ENCODE measurements at regions not wholly inside any gene's neighbourhood (a gene's known extent, or its start where the extent isn't known, plus 50 kb on each side); places are given as distances from the start of the nearest gene placed in this dataset.

DNA sequence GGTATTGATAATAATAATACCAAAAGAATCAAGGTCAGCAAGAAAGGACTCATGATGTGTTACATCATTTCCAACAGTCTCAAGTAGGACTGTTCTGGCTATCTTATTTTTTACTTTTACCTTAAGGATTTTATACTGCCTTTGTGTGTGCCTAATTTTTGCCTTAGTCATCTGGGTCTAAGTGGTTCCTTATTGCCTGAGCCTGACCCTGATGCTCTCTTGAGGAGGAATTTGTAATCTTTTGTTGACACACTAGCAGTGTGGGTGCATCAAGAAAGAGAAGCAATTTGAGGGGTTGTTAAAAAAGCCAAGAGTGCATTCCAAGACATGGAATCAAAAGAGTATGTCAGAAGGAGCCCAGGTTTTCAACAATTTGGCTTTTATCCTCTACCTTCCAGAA lies 59.3 kb downstream of the TMEM100 start:
- Histone ChIP-seq H3K9me3 (ENCODE audit: insufficient read depth, low read length) (no peaks in the 10 kb centered on the region), H3K9me2 (replicated peaks; ENCODE audit: insufficient read depth, low read length) (no peaks in the 10 kb centered on the region), H3K79me2 (ENCODE audit: insufficient read depth, low read length) (no peaks in the 10 kb centered on the region), H3K9ac (ENCODE audit: low read length) (no peak overlapping the region), H3K27me3 (ENCODE audit: low read length) (no peaks in the 10 kb centered on the region), H3K27ac (ENCODE audit: low read depth, low read length) (no peak overlapping the region), H3F3A (ENCODE audit: insufficient read depth) (no peaks in the 10 kb centered on the region), H3K4me3 (ENCODE audit: insufficient read depth, low read length, poor library complexity, severe bottlenecking) (no peak overlapping the region), H3K4me2 (ENCODE audit: low read depth, low read length, poor library complexity, severe bottlenecking) (no peak overlapping the region), H3K36me3 (ENCODE audit: low read length) (no peaks in the 10 kb centered on the region), H2AFZ (ENCODE audit: low read depth, low read length, severe bottlenecking) (no peak overlapping the region), H4K20me1 (ENCODE audit: low read depth, low read length) (no peaks in the 10 kb centered on the region)
- TF ChIP-seq EZH2phosphoT487 (conservative IDR thresholded peaks at IDR 0.05; ENCODE audit: low read length) = no peak
- TF ChIP-seq, protein P1, sequence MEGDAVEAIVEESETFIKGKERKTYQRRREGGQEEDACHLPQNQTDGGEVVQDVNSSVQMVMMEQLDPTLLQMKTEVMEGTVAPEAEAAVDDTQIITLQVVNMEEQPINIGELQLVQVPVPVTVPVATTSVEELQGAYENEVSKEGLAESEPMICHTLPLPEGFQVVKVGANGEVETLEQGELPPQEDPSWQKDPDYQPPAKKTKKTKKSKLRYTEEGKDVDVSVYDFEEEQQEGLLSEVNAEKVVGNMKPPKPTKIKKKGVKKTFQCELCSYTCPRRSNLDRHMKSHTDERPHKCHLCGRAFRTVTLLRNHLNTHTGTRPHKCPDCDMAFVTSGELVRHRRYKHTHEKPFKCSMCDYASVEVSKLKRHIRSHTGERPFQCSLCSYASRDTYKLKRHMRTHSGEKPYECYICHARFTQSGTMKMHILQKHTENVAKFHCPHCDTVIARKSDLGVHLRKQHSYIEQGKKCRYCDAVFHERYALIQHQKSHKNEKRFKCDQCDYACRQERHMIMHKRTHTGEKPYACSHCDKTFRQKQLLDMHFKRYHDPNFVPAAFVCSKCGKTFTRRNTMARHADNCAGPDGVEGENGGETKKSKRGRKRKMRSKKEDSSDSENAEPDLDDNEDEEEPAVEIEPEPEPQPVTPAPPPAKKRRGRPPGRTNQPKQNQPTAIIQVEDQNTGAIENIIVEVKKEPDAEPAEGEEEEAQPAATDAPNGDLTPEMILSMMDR (IDR thresholded peaks at IDR 0.05; ENCODE audit: insufficient read depth, low read length, poor library complexity, severe bottlenecking) = no peak

DNA sequence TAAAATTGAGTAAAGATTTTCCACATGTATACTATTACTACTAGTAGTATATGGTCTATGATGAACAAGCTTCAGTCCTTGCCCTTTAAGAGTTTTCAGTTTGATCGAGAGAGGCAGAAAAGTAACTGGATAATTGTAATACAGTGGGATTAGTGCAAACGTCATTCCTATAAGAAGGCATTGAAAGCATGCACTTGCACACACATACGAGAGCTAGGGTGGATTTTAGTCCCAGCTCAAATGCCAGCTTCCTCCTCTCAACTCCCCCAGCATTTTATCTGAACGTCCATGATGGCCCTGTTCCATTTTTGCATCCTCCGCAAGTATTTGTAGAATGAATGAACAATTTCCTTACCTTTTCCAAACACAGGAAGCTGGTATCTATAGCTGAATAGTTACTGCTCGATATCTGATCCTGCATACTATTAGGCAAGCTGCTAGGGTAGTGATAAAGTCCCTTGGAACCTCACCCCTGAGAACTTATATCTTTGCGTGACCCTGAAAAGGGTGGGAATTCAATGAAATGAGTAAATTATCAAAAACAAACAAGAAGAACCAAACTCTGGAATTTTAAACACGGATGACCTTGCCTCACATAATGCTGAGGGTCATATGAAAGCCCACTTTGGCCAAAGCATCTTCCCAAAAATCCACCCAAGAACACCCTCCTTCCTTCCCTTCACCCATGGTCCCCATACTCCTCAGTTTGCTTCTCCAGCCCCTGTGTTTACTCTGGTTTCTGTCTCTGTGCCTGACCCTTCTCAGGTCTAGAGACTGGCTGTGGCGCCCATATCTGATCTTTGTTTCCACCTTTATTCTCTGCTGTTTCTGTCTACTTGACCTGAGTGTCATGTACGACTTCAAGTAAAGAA lies 60.5 kb downstream of the TMEM100 start:
- H3K36me3 ChIP-seq (ENCODE audit: low read length) = no peaks in the 10 kb centered on the region
- H3K4me3 ChIP-seq (ENCODE audit: insufficient read depth, low read length, poor library complexity, severe bottlenecking) = no peak overlapping the region
- no peak overlapping the region for H3K9ac ChIP-seq (ENCODE audit: low read length)
- no peaks in the 10 kb centered on the region for H3F3A ChIP-seq (ENCODE audit: insufficient read depth)
- TF ChIP-seq, protein P1 (IDR thresholded peaks at IDR 0.05; ENCODE audit: insufficient read depth, low read length, poor library complexity, severe bottlenecking) = no peak
- no peak for TF ChIP-seq EZH2phosphoT487 (conservative IDR thresholded peaks at IDR 0.05; ENCODE audit: low read length)
- no peaks in the 10 kb centered on the region for H3K9me2 ChIP-seq (replicated peaks; ENCODE audit: insufficient read depth, low read length)
- H3K27me3 ChIP-seq (ENCODE audit: low read length) = no peaks in the 10 kb centered on the region
- no peaks in the 10 kb centered on the region for H4K20me1 ChIP-seq (ENCODE audit: low read depth, low read length)
- H3K79me2 ChIP-seq (ENCODE audit: insufficient read depth, low read length) = no peaks in the 10 kb centered on the region
- H3K4me2 ChIP-seq (ENCODE audit: low read depth, low read length, poor library complexity, severe bottlenecking) = no peak overlapping the region
- no peak overlapping the region for H2AFZ ChIP-seq (ENCODE audit: low read depth, low read length, severe bottlenecking)
- H3K27ac ChIP-seq (ENCODE audit: low read depth, low read length) = no peak overlapping the region
- no peaks in the 10 kb centered on the region for H3K9me3 ChIP-seq (ENCODE audit: insufficient read depth, low read length)

DNA sequence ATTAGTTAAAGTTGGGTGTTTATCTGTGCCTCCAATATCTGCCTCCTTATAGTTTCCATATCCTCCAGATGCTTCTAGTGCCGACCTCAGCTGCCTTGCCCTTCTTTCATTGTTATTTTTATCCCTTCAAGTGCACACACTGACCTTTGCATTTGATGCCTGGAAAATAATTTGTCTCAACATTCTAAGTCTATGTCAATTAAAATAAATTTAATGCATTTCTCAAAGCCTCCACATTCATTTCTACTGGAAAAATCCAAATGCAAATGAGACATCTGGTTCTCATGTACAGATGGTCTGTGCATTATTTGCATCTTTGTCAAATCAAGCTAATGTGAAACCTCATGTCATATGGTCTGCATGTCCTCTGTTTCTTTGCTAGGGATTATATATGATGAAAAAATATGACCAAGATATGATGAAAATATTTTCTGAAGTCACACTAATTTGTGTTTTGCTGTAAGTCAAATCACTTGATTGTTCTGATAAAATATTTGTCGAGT lies 61.4 kb downstream of the TMEM100 start:
- no peak for TF ChIP-seq EZH2phosphoT487 (conservative IDR thresholded peaks at IDR 0.05; ENCODE audit: low read length)
- H3K79me2 ChIP-seq (ENCODE audit: insufficient read depth, low read length) = no peaks in the 10 kb centered on the region
- no peak overlapping the region for H2AFZ ChIP-seq (ENCODE audit: low read depth, low read length, severe bottlenecking)
- H3K9me2 ChIP-seq (replicated peaks; ENCODE audit: insufficient read depth, low read length) = no peaks in the 10 kb centered on the region
- H3K4me2 ChIP-seq (ENCODE audit: low read depth, low read length, poor library complexity, severe bottlenecking) = no peak overlapping the region
- no peaks in the 10 kb centered on the region for H3K9me3 ChIP-seq (ENCODE audit: insufficient read depth, low read length)
- no peaks in the 10 kb centered on the region for H3K27me3 ChIP-seq (ENCODE audit: low read length)
- H3F3A ChIP-seq (ENCODE audit: insufficient read depth) = no peaks in the 10 kb centered on the region
- H3K36me3 ChIP-seq (ENCODE audit: low read length) = no peaks in the 10 kb centered on the region
- H4K20me1 ChIP-seq (ENCODE audit: low read depth, low read length) = no peaks in the 10 kb centered on the region
- H3K4me3 ChIP-seq (ENCODE audit: insufficient read depth, low read length, poor library complexity, severe bottlenecking) = no peak overlapping the region
- no peak overlapping the region for H3K27ac ChIP-seq (ENCODE audit: low read depth, low read length)
- H3K9ac ChIP-seq (ENCODE audit: low read length) = no peak overlapping the region

All from SU-DHL-6 (cell line).